ENCODE measurements at regions not wholly inside any gene's neighbourhood (a gene's known extent, or its start where the extent isn't known, plus 50 kb on each side); places are given as distances from the start of the nearest gene placed in this dataset.
A peak's percentile ranks its signal among the peaks of the same experiment; 100 is the strongest.

DNA sequence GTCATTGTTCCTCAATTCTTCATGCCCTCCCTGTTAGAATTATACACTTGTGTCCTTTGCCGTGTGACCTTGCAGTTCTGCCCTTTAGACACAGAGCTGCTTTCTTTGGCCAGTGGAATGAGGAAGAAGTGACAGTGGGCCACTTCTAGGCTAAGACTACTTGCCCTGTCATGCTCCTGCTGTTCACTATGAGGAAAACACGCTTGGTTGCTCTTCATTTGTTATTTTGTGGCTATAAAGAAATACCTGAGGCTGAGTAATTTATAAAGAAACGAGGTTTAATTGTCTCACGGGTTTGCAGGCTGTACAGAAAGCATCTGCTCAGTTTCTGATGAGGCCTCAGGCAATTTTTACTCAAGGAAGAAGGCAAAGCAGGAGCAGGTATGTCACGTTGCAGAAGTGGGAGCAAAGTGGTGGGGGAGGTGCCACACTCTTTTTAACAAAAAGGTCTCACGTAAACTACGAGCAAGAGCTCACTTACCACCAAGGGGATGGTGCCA, 279.1 kb upstream of the DMAC1 start:
- WGBS, 2 experiments (ENCODE audit: insufficient coverage in 1 of 2, insufficient read length in 1 of 2), result 88 to 100% methylated on average over 7 of the region's 7 CpGs
- H3K27ac ChIP-seq (ENCODE audit: low read depth, low read length), result no peak overlapping the region
- no peak for DNase-seq
- H3K9me3 Mint-ChIP-seq, result peaks cover 7% of the 10 kb centered on the region
- H3K27me3 Mint-ChIP-seq (ENCODE audit: insufficient read depth), result peaks cover 74% of the 10 kb centered on the region
- H3K36me3 Mint-ChIP-seq (ENCODE audit: low read depth), result no peaks in the 10 kb centered on the region
- H3K4me3 ChIP-seq (ENCODE audit: low read length), result no peak overlapping the region
- no peak overlapping the region for H3K9ac ChIP-seq (ENCODE audit: extremely low read depth, low read length, poor library complexity, severe bottlenecking)
- TF ChIP-seq, protein P1, sequence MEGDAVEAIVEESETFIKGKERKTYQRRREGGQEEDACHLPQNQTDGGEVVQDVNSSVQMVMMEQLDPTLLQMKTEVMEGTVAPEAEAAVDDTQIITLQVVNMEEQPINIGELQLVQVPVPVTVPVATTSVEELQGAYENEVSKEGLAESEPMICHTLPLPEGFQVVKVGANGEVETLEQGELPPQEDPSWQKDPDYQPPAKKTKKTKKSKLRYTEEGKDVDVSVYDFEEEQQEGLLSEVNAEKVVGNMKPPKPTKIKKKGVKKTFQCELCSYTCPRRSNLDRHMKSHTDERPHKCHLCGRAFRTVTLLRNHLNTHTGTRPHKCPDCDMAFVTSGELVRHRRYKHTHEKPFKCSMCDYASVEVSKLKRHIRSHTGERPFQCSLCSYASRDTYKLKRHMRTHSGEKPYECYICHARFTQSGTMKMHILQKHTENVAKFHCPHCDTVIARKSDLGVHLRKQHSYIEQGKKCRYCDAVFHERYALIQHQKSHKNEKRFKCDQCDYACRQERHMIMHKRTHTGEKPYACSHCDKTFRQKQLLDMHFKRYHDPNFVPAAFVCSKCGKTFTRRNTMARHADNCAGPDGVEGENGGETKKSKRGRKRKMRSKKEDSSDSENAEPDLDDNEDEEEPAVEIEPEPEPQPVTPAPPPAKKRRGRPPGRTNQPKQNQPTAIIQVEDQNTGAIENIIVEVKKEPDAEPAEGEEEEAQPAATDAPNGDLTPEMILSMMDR (conservative IDR thresholded peaks at IDR 0.05), result no peak
- no peak overlapping the region for H3K27ac Mint-ChIP-seq
- no peaks in the 10 kb centered on the region for H3K4me1 Mint-ChIP-seq
- H3K4me1 ChIP-seq (ENCODE audit: control insufficient read depth, insufficient read depth, low read length), result no peaks in the 10 kb centered on the region
- H3K9me3 ChIP-seq (ENCODE audit: control insufficient read depth, low read length), result no peaks in the 10 kb centered on the region
- peaks cover 38% of the 10 kb centered on the region for H3K27me3 ChIP-seq (ENCODE audit: control insufficient read depth, insufficient read depth, low read length, poor library complexity, severe bottlenecking)
- no peak overlapping the region for H3K4me3 Mint-ChIP-seq
- H3K36me3 ChIP-seq (ENCODE audit: control insufficient read depth, insufficient read depth, low read length), result no peaks in the 10 kb centered on the region

DNA sequence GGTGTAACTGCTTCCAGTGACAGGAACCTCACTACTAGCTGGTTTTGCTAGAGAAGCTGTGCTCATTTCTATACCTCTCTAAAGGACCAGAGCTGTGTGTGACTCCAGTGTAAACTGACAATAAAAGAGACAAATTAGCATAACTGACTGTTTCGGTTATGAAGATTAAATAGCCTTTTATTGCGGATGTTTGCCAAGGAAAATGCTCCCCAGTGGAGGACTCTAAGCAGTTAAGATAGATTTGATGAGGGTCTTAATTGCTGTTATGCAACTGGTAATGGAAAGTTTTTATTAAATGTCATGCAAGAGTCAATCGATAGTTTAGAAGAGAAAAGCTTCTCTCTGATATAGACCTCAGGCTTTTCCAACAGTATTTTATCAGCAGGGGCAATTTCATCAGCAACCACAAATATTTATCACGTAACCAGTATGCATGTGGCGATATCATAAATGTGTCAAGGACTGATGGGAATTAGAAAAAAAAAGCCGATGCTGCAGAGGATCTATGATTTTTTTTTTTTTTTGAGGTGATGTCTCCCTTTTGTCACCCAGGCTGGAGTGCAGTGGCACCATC, 275.2 kb upstream of the DMAC1 start:
- Histone ChIP-seq H3K4me1 (ENCODE audit: control insufficient read depth, insufficient read depth, low read length) (no peaks in the 10 kb centered on the region), H3K27ac (ENCODE audit: low read depth, low read length) (no peak overlapping the region), H3K4me3 (ENCODE audit: low read length) (no peak overlapping the region), H3K27me3 (ENCODE audit: control insufficient read depth, insufficient read depth, low read length, poor library complexity, severe bottlenecking) (peaks cover 56% of the 10 kb centered on the region), H3K36me3 (ENCODE audit: control insufficient read depth, insufficient read depth, low read length) (no peaks in the 10 kb centered on the region), H3K9me3 (ENCODE audit: control insufficient read depth, low read length) (no peaks in the 10 kb centered on the region), H3K9ac (ENCODE audit: extremely low read depth, low read length, poor library complexity, severe bottlenecking) (no peak overlapping the region)
- peaks cover 67% of the 10 kb centered on the region for H3K27me3 Mint-ChIP-seq (ENCODE audit: insufficient read depth)
- TF ChIP-seq, protein P1 (conservative IDR thresholded peaks at IDR 0.05), result no peak
- no peak for DNase-seq
- H3K27ac Mint-ChIP-seq, result no peak overlapping the region
- H3K36me3 Mint-ChIP-seq (ENCODE audit: low read depth), result no peaks in the 10 kb centered on the region
- WGBS, 2 experiments (ENCODE audit: insufficient coverage in 1 of 2, insufficient read length in 1 of 2), result 75 to 86% methylated on average over 3 to 6 of the region's 6 CpGs
- no peak overlapping the region for H3K4me3 Mint-ChIP-seq
- peaks cover 13% of the 10 kb centered on the region for H3K4me1 Mint-ChIP-seq
- no peaks in the 10 kb centered on the region for H3K9me3 Mint-ChIP-seq

DNA sequence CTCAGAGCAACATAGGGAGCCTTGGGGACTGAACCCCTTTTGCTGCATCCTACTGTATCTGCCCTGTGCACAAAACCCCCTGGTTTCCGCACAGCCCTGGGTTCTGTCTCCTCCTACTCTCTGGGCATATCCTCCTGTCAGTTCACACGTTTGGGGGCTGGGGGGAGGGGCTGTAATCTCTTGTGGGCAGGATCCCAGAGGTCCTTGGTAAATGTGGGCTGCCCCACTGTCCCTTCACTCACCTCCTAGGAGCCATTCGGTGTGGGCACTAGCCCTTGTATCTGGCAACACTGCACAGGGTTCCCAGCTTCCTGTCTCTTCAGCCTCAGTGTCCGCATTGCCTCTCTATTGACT, 271.8 kb upstream of the DMAC1 start:
- Histone ChIP-seq H3K36me3 (ENCODE audit: control insufficient read depth, insufficient read depth, low read length) (no peaks in the 10 kb centered on the region), H3K9ac (ENCODE audit: extremely low read depth, low read length, poor library complexity, severe bottlenecking) (no peak overlapping the region), H3K27me3 (ENCODE audit: control insufficient read depth, insufficient read depth, low read length, poor library complexity, severe bottlenecking) (peaks cover 54% of the 10 kb centered on the region), H3K27ac (ENCODE audit: low read depth, low read length) (no peak overlapping the region), H3K4me3 (ENCODE audit: low read length) (no peak overlapping the region), H3K4me1 (ENCODE audit: control insufficient read depth, insufficient read depth, low read length) (no peaks in the 10 kb centered on the region), H3K9me3 (ENCODE audit: control insufficient read depth, low read length) (no peaks in the 10 kb centered on the region)
- H3K4me3 Mint-ChIP-seq, result no peak overlapping the region
- WGBS, 2 experiments (ENCODE audit: insufficient coverage in 1 of 2, insufficient read length in 1 of 2), result 67 to 100% methylated on average over 1 to 4 of the region's 4 CpGs
- peaks cover 13% of the 10 kb centered on the region for H3K4me1 Mint-ChIP-seq
- peaks cover 67% of the 10 kb centered on the region for H3K27me3 Mint-ChIP-seq (ENCODE audit: insufficient read depth)
- no peak overlapping the region for H3K27ac Mint-ChIP-seq
- TF ChIP-seq, protein P1 (conservative IDR thresholded peaks at IDR 0.05), result peak; percentile 5
- no peaks in the 10 kb centered on the region for H3K9me3 Mint-ChIP-seq
- no peaks in the 10 kb centered on the region for H3K36me3 Mint-ChIP-seq (ENCODE audit: low read depth)
- DNase-seq, result peak; percentile 63
